Neural cell (in vitro differentiated cells): ENCODE measurements at regions not wholly inside any gene's neighbourhood (a gene's known extent, or its start where the extent isn't known, plus 50 kb on each side); places are given as distances from the start of the nearest gene placed in this dataset.

Source experiments
- EP300 ChIP-seq: fragments of 450-650 bp; conservative IDR thresholded peaks from 2 replicates; pipeline ENCODE4 v1.6.1; 2014; ENCODE audit warnings: antibody characterized with exemption, mild to moderate bottlenecking, moderate library complexity; ENCODE audit not compliant: poor library complexity, severe bottlenecking
- POLR2AphosphoS5 ChIP-seq: IDR thresholded peaks from 2 replicates; pipeline ENCODE4 v1.6.1; 2012
- TF ChIP-seq, protein P1 (sequence below): fragments of 450-650 bp; IDR thresholded peaks from 2 replicates; pipeline ENCODE4 v1.5.1; 2014; ENCODE audit warnings: antibody characterized with exemption, mild to moderate bottlenecking, moderate library complexity; ENCODE audit not compliant: poor library complexity, severe bottlenecking
- TF ChIP-seq, protein P2 (sequence below): IDR thresholded peaks from 2 replicates; pipeline ENCODE4 v1.6.1; 2012; ENCODE audit warnings: borderline replicate concordance

DNA sequence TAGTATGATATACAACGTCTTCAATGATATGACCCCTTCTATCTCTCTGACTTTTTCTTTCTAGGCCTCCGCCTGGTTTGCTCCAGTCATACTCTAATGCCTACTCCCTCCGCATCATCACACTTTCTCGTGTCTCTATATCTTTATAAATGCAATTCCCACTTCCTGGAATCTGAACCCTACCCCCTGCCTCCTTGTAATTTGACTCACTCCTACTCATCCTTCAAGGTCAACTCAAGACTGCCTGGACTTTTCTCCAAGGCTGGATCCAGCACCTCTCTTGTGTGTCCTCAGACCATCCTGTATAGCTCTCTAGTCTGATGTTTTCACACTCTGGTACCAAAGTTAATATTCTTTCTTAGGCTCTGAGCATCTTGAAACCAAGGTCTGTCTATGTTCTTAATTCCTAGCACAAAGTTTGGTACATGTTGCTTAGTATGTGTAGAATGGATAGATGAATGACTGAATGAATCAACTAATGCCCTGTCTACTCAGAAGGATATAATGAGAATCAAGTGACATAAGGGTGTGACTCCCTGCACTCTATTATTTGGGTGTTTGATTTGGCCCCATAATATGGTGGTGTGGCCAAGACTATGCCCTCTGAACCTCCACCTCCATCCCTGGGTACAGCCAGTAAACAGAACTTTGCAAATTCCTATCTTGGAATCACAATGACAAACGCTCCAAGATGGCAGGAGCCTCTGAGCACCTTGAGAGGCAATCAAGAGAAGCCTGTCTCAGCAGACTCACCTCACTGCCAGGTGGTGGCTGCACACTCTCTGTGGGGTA lies 74.3 kb upstream of the SERP2 start:
- TF ChIP-seq, protein P1, sequence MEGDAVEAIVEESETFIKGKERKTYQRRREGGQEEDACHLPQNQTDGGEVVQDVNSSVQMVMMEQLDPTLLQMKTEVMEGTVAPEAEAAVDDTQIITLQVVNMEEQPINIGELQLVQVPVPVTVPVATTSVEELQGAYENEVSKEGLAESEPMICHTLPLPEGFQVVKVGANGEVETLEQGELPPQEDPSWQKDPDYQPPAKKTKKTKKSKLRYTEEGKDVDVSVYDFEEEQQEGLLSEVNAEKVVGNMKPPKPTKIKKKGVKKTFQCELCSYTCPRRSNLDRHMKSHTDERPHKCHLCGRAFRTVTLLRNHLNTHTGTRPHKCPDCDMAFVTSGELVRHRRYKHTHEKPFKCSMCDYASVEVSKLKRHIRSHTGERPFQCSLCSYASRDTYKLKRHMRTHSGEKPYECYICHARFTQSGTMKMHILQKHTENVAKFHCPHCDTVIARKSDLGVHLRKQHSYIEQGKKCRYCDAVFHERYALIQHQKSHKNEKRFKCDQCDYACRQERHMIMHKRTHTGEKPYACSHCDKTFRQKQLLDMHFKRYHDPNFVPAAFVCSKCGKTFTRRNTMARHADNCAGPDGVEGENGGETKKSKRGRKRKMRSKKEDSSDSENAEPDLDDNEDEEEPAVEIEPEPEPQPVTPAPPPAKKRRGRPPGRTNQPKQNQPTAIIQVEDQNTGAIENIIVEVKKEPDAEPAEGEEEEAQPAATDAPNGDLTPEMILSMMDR = no peak
- TF ChIP-seq EP300 = no peak
- no peak for TF ChIP-seq POLR2AphosphoS5
- TF ChIP-seq, protein P2, sequence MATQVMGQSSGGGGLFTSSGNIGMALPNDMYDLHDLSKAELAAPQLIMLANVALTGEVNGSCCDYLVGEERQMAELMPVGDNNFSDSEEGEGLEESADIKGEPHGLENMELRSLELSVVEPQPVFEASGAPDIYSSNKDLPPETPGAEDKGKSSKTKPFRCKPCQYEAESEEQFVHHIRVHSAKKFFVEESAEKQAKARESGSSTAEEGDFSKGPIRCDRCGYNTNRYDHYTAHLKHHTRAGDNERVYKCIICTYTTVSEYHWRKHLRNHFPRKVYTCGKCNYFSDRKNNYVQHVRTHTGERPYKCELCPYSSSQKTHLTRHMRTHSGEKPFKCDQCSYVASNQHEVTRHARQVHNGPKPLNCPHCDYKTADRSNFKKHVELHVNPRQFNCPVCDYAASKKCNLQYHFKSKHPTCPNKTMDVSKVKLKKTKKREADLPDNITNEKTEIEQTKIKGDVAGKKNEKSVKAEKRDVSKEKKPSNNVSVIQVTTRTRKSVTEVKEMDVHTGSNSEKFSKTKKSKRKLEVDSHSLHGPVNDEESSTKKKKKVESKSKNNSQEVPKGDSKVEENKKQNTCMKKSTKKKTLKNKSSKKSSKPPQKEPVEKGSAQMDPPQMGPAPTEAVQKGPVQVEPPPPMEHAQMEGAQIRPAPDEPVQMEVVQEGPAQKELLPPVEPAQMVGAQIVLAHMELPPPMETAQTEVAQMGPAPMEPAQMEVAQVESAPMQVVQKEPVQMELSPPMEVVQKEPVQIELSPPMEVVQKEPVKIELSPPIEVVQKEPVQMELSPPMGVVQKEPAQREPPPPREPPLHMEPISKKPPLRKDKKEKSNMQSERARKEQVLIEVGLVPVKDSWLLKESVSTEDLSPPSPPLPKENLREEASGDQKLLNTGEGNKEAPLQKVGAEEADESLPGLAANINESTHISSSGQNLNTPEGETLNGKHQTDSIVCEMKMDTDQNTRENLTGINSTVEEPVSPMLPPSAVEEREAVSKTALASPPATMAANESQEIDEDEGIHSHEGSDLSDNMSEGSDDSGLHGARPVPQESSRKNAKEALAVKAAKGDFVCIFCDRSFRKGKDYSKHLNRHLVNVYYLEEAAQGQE = no peak
